Endothelial cell of umbilical vein (primary cell): ENCODE measurements at regions not wholly inside any gene's neighbourhood (a gene's known extent, or its start where the extent isn't known, plus 50 kb on each side); places are given as distances from the start of the nearest gene placed in this dataset.

Experiments used
- BruUV-seq: library from RNA; stranded (reverse); fragments of 400-500 nt; replicated peaks from 2 replicates; lab custom pipeline; 2021; lab: Mats Ljungman, UMichigan
- CTCF ChIA-PET: fragments of 300-600, 350-600 bp; sonication (Branson Sonifier 250); formaldehyde crosslinking; loops from one replicate; lab custom pipeline; 2021; ENCODE audit warnings: antibody characterized with exemption, inconsistent platforms; lab: Charles Lee
- POLR2A ChIA-PET: fragments of 300-600, 350-600 bp; sonication (Branson Sonifier 250); formaldehyde crosslinking; loops from one replicate; lab custom pipeline; 2021; ENCODE audit warnings: antibody characterized with exemption, inconsistent platforms; lab: Charles Lee
- DNase-seq: peaks from one replicate; pipeline ENCODE4 v3.0.0-alpha.2; 2011; ENCODE audit warnings: low read depth, low spot score
- FAIRE-seq: peaks from 2 replicates; lab custom pipeline; 2011; peaks lifted over from hg19 to GRCh38; lab: Jason Lieb, UNC
- H2AFZ ChIP-seq: 2 replicates; pipeline ENCODE4 v1.6.0; 2012; ENCODE audit warnings: low read depth, low read length, control low read depth, inconsistent platforms
- H3K27ac ChIP-seq: 2 replicates; pipeline ENCODE4 v1.5.1; 2011; ENCODE audit warnings: low read depth, mild to moderate bottlenecking, control low read depth, low read length, moderate library complexity; ENCODE audit not compliant: insufficient read depth
- H3K27me3 ChIP-seq, 2 experiments: 2 replicates each; pipeline versions ENCODE4 v1.6.0 to v1.6.1; 2011; ENCODE audit warnings: low read length in 2 of 2, mixed read lengths in 1 of 2; ENCODE audit not compliant: control insufficient read depth in 2 of 2, insufficient read depth in 2 of 2
- H3K36me3 ChIP-seq, 2 experiments: 2 replicates in 1 of 2; 3 replicates in 1 of 2; pipeline ENCODE4 v1.5.1; 2011; ENCODE audit warnings: low read length in 2 of 2, mild to moderate bottlenecking in 1 of 2, moderate library complexity in 1 of 2; ENCODE audit not compliant: control insufficient read depth in 2 of 2, insufficient read depth in 2 of 2; ENCODE audit errors: extremely low read depth in 1 of 2
- H3K4me1 ChIP-seq: 3 replicates; pipeline ENCODE4 v1.5.1; 2011; ENCODE audit warnings: mild to moderate bottlenecking, low read length; ENCODE audit not compliant: control insufficient read depth, insufficient read depth; ENCODE audit errors: extremely low read depth
- H3K4me2 ChIP-seq: 2 replicates; pipeline ENCODE4 v1.6.1; 2011; ENCODE audit warnings: low read length, control low read depth, mixed read lengths; ENCODE audit not compliant: insufficient read depth
- H3K4me3 ChIP-seq, 3 experiments: fragments of 200-600 bp in 1 of 3; sonication (generic), shearing (Covaris generic) in 1 of 3; replicated peaks in 1 of 3; 2 replicates each; pipeline ENCODE4 v1.5.1; 2011 to 2016; ENCODE audit warnings: control low read depth in 3 of 3, low read length in 3 of 3, mild to moderate bottlenecking in 2 of 3, inconsistent platforms in 1 of 3, low read depth in 1 of 3, moderate library complexity in 1 of 3; ENCODE audit not compliant: insufficient read depth in 1 of 3
- H3K79me2 ChIP-seq: 2 replicates; pipeline ENCODE4 v1.6.0; 2012; ENCODE audit warnings: low read length, inconsistent platforms; ENCODE audit not compliant: control insufficient read depth, insufficient read depth
- H3K9ac ChIP-seq: replicated peaks from 2 replicates; pipeline ENCODE3; 2011; ENCODE audit warnings: low read length, control low read depth; ENCODE audit not compliant: insufficient read depth; ENCODE audit errors: extremely low read depth
- H3K9me1 ChIP-seq: replicated peaks from 3 replicates; pipeline ENCODE4 v1.6.0; 2011; ENCODE audit warnings: mild to moderate bottlenecking, low read length; ENCODE audit not compliant: control insufficient read depth, insufficient read depth; ENCODE audit errors: extremely low read depth
- H3K9me3 ChIP-seq: replicated peaks from 2 replicates; pipeline ENCODE4 v1.5.1; 2012; ENCODE audit warnings: low read length, inconsistent platforms; ENCODE audit not compliant: control insufficient read depth, insufficient read depth
- H4K20me1 ChIP-seq: replicated peaks from 2 replicates; pipeline ENCODE3; 2011; ENCODE audit warnings: mild to moderate bottlenecking, low read length; ENCODE audit not compliant: control insufficient read depth, insufficient read depth; ENCODE audit errors: extremely low read depth
- CTCF ChIP-seq, 2 donors: IDR thresholded peaks; 1 replicate in 1 of 2; 2 replicates in 1 of 2; pipeline ENCODE4 v1.5.1; 2011; ENCODE audit warnings: low read length in 2 of 2, mild to moderate bottlenecking in 2 of 2, moderate library complexity in 2 of 2, control low read depth in 1 of 2, inconsistent platforms in 1 of 2, low read depth in 1 of 2; ENCODE audit not compliant: insufficient read depth in 1 of 2; ENCODE audit errors: extremely low read depth in 1 of 2
- GATA2 ChIP-seq: IDR thresholded peaks from 2 replicates; pipeline ENCODE4 v1.7.0; 2011; ENCODE audit warnings: low read depth, mild to moderate bottlenecking, moderate library complexity, mixed read lengths, low read length; ENCODE audit not compliant: insufficient read length, insufficient read depth
- JUN ChIP-seq: IDR thresholded peaks from 2 replicates; pipeline ENCODE4 v1.6.1; 2011; ENCODE audit warnings: borderline replicate concordance, low read depth; ENCODE audit not compliant: insufficient read length, insufficient read depth
- MYC ChIP-seq: IDR thresholded peaks from one replicate; pipeline ENCODE4 v1.6.1; 2011; ENCODE audit warnings: mild to moderate bottlenecking, low read depth, low read length
- POLR2A ChIP-seq: IDR thresholded peaks from 2 replicates; pipeline ENCODE4 v1.6.1; 2012; ENCODE audit warnings: low read depth, mild to moderate bottlenecking, control low read depth, low read length
- POLR2AphosphoS5 ChIP-seq: IDR thresholded peaks from 2 replicates; pipeline ENCODE4 v1.6.1; 2012; ENCODE audit warnings: low read depth, mild to moderate bottlenecking, control low read depth, low read length, moderate library complexity; ENCODE audit not compliant: insufficient read depth
- dilution Hi-C: fragments of 300-500 bp; cut with MboI; formaldehyde crosslinking; loops from one replicate; pipeline ENCODE4 v1.15.0; 2019; ENCODE audit warnings: low sequenced_read_pairs; ENCODE audit not compliant: extremely low pct_ligation_motif_present
- intact Hi-C: fragments of 100-400 bp; cut with micrococcal nuclease; formaldehyde crosslinking; loops from one replicate; pipeline ENCODE4 v1.10.0; 2022

GRCh38 chr11:27868226-27868625, 168.0 kb upstream of the BDNF start:
- TF ChIP-seq POLR2AphosphoS5 (no peak), POLR2A (no peak), JUN (no peak), GATA2 (no peak), CTCF (IDR thresholded peaks at IDR 0.05; ENCODE audit: extremely low read depth in 1 of 2, insufficient read depth in 1 of 2, low read depth in 1 of 2, low read length in 2 of 2) (no peak)
- Histone ChIP-seq H4K20me1 (no peaks in the 10 kb centered on the region), H3K79me2 (no peaks in the 10 kb centered on the region), H3K4me2 (no peak overlapping the region), H3K9me1 (no peaks in the 10 kb centered on the region), H2AFZ (no peak overlapping the region), H3K4me1 (no peaks in the 10 kb centered on the region), H3K9ac (no peak overlapping the region), H3K4me3 (no peak overlapping the region), H3K27me3 (peaks cover 1 to 3% of the 10 kb centered on the region in 2 experiments), H3K36me3 (no peaks in the 10 kb centered on the region), H3K9me3 (no peaks in the 10 kb centered on the region), H3K27ac (no peak overlapping the region)
- CTCF ChIA-PET: interaction anchor here (0.7 to 1.5 kb wide), 2 partner anchors 10 kb away, joined by 3 to 4 read pairs; no protein-coding TSS in a partner anchor
- POLR2A ChIA-PET: no interaction called here
- BruUV-seq: no TSS peak
- DNase-seq (no peak), FAIRE-seq (no peak)
- intact Hi-C loops (no loop called here), dilution Hi-C loops (no loop called here)

- H3K79me2 ChIP-seq: no peaks in the 10 kb centered on the region
- H3K9me1 ChIP-seq: no peaks in the 10 kb centered on the region
- H3K9me3 ChIP-seq: no peaks in the 10 kb centered on the region
- H3K27me3 ChIP-seq: peaks cover 1 to 3% of the 10 kb centered on the region in 2 experiments
- no peak overlapping the region for H3K4me3 ChIP-seq
- no TSS peak for BruUV-seq
- intact Hi-C loops: no loop called here
- H2AFZ ChIP-seq: no peak overlapping the region
- H3K4me2 ChIP-seq: no peak overlapping the region
- FAIRE-seq: no peak
- no peak for DNase-seq
- H3K9ac ChIP-seq: no peak overlapping the region
- H4K20me1 ChIP-seq: no peaks in the 10 kb centered on the region
- no peak overlapping the region for H3K27ac ChIP-seq
- TF ChIP-seq POLR2A (no peak), MYC (no peak)
- ChIA-PET POLR2A (no interaction called here), CTCF (interaction anchor here (1.4 kb wide), 1 partner anchor 9 kb away, joined by 3 read pairs; no protein-coding TSS in a partner anchor)
- no peaks in the 10 kb centered on the region for H3K36me3 ChIP-seq
- H3K4me1 ChIP-seq: no peaks in the 10 kb centered on the region
- dilution Hi-C loops: no loop called here
Measured at GRCh38 chr11:27865105-27865504, 164.8 kb upstream of the BDNF start.
